Uterus (tissue), 3 donors: ENCODE measurements at regions not wholly inside any gene's neighbourhood (a gene's known extent, or its start where the extent isn't known, plus 50 kb on each side); places are given as distances from the start of the nearest gene placed in this dataset.

Experiments
- DNase-seq, 2 donors: peaks; one replicate each; pipeline ENCODE4 v3.0.0-alpha.2; 2019 to 2020
- H3K27ac ChIP-seq, 2 donors: fragments of 200-600 bp; sonication (generic); 1 replicate in 1 of 2; 2 replicates in 1 of 2; pipeline ENCODE4 v1.5.1; 2016 to 2018
- H3K27me3 ChIP-seq, 2 donors: fragments of 200-600 bp; sonication (generic); one replicate each; pipeline ENCODE4 v1.5.1; 2018 to 2019; ENCODE audit warnings: control low read depth in 1 of 2
- H3K36me3 ChIP-seq, 2 donors: fragments of 200-600 bp; sonication (generic); one replicate each; pipeline ENCODE4 v1.5.1; 2019; ENCODE audit warnings: control low read depth in 1 of 2
- H3K4me1 ChIP-seq, 2 donors: fragments of 200-600 bp; sonication (generic); one replicate each; pipeline ENCODE4 v1.5.1; 2018 to 2019; ENCODE audit warnings: control low read depth in 1 of 2
- H3K4me3 ChIP-seq, 2 donors: fragments of 200-600 bp; sonication (generic); 1 replicate in 1 of 2; 2 replicates in 1 of 2; pipeline ENCODE4 v1.5.1; 2018 to 2019; ENCODE audit warnings: mild to moderate bottlenecking in 1 of 2
- H3K9me3 ChIP-seq, 2 donors: fragments of 200-600 bp; sonication (generic); one replicate each; pipeline ENCODE4 v1.5.1; 2019; ENCODE audit warnings: control low read depth in 1 of 2
- CTCF ChIP-seq, 4 experiments: fragments of 200-600 bp in 2 of 4; fragments of 450-650 bp in 2 of 4; sonication (generic) in 2 of 4; IDR thresholded peaks; one replicate each; pipeline ENCODE4 v1.5.1; 2016 to 2019; ENCODE audit warnings: antibody characterized with exemption in 4 of 4, mild to moderate bottlenecking in 2 of 4, moderate library complexity in 1 of 4
- POLR2A ChIP-seq, 2 donors: fragments of 450-650 bp; IDR thresholded peaks; one replicate each; pipeline ENCODE4 v1.6.1; 2016; ENCODE audit warnings: antibody characterized with exemption in 2 of 2, mild to moderate bottlenecking in 1 of 2, moderate library complexity in 1 of 2
- intact Hi-C: fragments of 100-400 bp; cut with DNase I; formaldehyde crosslinking; loops from one replicate; pipeline ENCODE4 v1.15.1; 2023; ENCODE audit warnings: low total_unique reads
- donor health status: DM: yes; HTN: yes; CAD: no.

- intact Hi-C loops, result no loop called here
- Histone ChIP-seq H3K27me3 (no peaks in the 10 kb centered on the region), H3K36me3 (no peaks in the 10 kb centered on the region), H3K27ac (no peak overlapping the region), H3K4me1 (no peaks in the 10 kb centered on the region), H3K4me3 (no peak overlapping the region), H3K9me3 (no peaks in the 10 kb centered on the region)
- TF ChIP-seq POLR2A (IDR thresholded peaks at IDR 0.05) (no peak), CTCF (IDR thresholded peaks at IDR 0.05) (no peak)
- DNase-seq, result no peak
Measured at GRCh38 chr2:67985586-67985985, 77.2 kb downstream of the C1D start.

GRCh38 chr2:67986258-67986657 lies 76.5 kb downstream of the C1D start:
- Histone ChIP-seq H3K9me3 (no peaks in the 10 kb centered on the region), H3K27ac (no peak overlapping the region), H3K4me1 (no peaks in the 10 kb centered on the region), H3K36me3 (no peaks in the 10 kb centered on the region), H3K4me3 (no peak overlapping the region), H3K27me3 (no peaks in the 10 kb centered on the region)
- no peak for TF ChIP-seq POLR2A (IDR thresholded peaks at IDR 0.05)
- TF ChIP-seq CTCF (IDR thresholded peaks at IDR 0.05), result no peak
- DNase-seq, result no peak
- intact Hi-C loops, result no loop called here
